LNCaP clone FGC (cell line): ENCODE measurements at regions not wholly inside any gene's neighbourhood (a gene's known extent, or its start where the extent isn't known, plus 50 kb on each side); places are given as distances from the start of the nearest gene placed in this dataset.

Experiments
- DNase-seq: peaks from one replicate; pipeline ENCODE4 v3.0.0-alpha.2; 2011; ENCODE audit warnings: low read depth
- H3K4me3 ChIP-seq: 2 replicates; pipeline ENCODE4 v1.5.1; 2011; ENCODE audit warnings: mild to moderate bottlenecking, low read depth, low read length, control low read depth
- TF ChIP-seq, protein P1 (sequence below): IDR thresholded peaks from 2 replicates; pipeline ENCODE4 v1.5.1; 2012; ENCODE audit warnings: mild to moderate bottlenecking; ENCODE audit not compliant: control insufficient read depth, insufficient read depth; ENCODE audit errors: extremely low read depth

DNA sequence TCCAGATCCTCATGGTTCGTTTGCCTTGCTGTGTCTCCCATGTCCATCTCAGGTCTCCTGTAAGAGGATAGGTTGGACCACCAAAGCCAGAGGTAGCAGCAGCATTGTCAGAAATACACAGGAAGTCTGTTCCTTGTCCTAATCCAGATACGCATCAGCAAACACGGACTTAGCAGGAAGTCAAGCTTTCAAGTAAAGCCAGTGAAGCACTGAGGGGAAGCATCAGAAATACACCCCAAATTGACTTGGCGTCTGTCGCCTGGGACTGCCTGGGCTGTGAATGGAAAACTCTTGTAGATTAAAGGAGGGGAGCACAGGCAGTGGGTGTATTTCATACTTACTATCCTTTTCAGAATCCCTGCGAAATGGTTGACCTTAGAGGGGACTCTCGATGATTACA, 171.3 kb downstream of the PSAT1 start:
- TF ChIP-seq, protein P1, sequence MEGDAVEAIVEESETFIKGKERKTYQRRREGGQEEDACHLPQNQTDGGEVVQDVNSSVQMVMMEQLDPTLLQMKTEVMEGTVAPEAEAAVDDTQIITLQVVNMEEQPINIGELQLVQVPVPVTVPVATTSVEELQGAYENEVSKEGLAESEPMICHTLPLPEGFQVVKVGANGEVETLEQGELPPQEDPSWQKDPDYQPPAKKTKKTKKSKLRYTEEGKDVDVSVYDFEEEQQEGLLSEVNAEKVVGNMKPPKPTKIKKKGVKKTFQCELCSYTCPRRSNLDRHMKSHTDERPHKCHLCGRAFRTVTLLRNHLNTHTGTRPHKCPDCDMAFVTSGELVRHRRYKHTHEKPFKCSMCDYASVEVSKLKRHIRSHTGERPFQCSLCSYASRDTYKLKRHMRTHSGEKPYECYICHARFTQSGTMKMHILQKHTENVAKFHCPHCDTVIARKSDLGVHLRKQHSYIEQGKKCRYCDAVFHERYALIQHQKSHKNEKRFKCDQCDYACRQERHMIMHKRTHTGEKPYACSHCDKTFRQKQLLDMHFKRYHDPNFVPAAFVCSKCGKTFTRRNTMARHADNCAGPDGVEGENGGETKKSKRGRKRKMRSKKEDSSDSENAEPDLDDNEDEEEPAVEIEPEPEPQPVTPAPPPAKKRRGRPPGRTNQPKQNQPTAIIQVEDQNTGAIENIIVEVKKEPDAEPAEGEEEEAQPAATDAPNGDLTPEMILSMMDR = no peak
- DNase-seq = peak; percentile 11
- H3K4me3 ChIP-seq = no peak overlapping the region

DNA sequence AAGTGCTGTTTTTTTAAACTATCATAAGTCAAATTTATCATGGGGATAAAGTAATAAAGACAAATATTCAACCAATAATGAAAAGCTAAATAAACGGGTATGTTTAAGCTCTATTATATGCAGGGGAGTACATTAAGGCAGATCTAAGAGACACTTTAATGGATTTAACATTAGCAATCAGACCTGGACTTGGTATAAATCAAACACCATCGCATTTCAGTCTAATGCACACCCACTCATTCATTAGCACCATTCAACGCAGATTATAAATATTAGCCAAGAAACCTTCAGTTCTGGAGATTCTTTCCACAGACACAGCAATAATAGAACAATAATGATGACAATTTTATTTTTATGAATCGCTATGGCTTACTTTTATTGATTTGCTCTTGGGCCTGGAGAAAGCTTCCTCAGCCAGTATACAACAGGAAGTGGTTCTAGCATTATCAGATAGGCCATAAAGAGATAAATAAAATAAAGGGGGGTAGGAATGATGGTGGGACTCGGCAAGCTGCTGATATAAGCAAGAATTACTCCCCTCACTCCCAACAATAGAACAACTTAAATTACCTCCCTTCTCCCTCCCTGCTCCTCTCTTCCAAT, 172.2 kb downstream of the PSAT1 start:
- TF ChIP-seq, protein P1 = no peak
- no peak for DNase-seq
- H3K4me3 ChIP-seq = no peak overlapping the region

DNA sequence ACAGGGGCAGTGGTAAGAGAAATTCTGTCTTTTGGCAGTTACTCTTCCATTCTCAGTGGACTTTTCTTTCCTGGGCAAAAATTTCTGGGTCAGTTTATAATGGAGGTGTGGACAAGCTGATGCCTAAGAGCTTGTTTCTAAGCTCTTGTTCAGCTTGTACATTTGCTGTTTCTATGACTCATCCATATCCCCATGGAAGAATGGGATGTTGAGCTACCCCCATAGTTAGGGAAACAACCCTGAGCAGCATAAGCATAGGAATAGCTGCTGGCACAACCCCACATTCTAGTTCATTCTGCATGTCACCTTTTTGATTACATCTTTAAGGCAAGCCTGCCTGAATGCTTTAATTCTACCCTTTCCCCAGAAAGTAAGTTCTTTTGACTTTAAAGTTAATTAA, 173.3 kb downstream of the PSAT1 start:
- DNase-seq = no peak
- no peak overlapping the region for H3K4me3 ChIP-seq
- TF ChIP-seq, protein P1 = no peak

DNA sequence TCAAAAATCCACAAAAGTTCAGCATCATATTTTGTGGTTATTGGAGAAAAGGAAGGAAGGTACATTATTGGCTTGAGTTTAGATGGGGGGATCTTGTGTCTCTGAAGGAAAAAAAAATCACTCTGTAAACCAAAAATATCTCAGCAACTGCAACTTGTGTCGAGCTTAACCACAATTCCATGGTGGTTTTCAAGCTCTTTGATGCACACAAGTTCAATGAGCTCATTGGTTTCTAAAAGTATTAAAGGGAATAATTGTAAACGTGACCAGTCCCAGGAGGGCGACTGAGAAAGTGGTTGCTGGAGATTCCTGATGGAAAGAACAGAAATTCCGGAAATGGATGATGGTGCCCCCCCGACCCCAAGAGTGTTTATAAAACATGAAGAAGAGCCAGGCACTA, 173.8 kb downstream of the PSAT1 start:
- DNase-seq = no peak
- H3K4me3 ChIP-seq = no peak overlapping the region
- TF ChIP-seq, protein P1 = no peak

DNA sequence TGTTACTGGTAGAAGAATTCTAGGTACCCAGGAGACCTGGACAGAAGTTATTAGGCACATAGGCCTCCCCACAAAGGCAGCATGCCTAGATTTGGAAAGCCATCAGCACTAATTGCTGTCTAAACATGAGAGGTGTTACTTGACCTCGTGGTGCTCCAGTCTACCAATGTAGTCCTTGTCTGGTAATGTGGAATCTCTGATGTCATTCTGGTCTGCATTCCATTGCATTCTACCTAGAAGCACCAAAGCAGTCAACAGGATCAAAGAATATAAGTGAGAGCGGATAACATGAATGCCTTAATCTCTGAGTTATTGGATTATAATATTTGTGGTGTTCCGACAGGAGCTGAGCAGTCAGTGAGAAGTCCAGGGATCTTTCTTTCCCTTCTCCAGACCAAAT, 175.2 kb downstream of the PSAT1 start:
- no peak for DNase-seq
- H3K4me3 ChIP-seq = no peak overlapping the region
- TF ChIP-seq, protein P1 = no peak

DNA sequence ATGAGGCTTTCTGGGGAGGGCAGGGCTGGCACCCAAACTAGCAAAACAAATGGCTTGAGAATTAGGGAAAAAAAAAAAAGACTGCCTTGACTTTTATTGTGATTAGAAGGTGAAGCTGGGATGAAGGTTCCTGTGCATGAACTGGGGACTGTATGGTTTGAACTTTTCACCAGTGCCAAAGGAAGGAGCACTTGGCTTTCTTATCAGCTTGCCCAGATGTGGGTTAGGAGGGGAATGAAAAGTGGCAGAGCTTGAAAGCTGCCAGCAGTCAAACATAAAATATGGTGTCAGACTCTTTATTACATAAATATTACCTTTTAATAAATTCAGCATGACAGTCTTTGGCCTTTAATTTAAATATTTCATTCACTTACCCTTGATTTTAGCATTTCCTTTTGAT, 182.5 kb downstream of the PSAT1 start:
- TF ChIP-seq, protein P1 = no peak
- no peak for DNase-seq
- H3K4me3 ChIP-seq = no peak overlapping the region

DNA sequence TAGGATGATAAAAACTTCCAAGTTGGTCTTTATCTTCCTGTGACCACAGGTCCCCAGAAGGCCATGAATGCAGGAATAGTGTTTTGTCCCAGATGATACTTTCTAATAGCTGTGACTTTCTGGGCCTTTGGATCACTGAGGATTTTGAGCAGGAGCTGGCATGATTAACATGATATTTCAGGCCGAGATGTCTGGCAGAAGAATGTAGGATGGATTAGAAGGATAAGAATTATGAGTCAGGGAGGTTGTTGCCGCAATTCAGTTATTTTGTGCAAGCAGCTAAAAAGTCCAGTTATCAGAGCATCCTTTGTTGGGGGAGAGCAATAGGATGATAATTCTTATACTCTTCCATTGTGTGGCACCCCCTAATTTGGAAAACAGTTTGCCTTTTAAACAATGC, 189.7 kb downstream of the PSAT1 start:
- DNase-seq = no peak
- H3K4me3 ChIP-seq = no peak overlapping the region
- TF ChIP-seq, protein P1 = no peak
